Adrenal gland (tissue), 9 donors: ENCODE measurements at regions not wholly inside any gene's neighbourhood (a gene's known extent, or its start where the extent isn't known, plus 50 kb on each side); places are given as distances from the start of the nearest gene placed in this dataset.

Experiments used
- DNase-seq, 7 donors: peaks; one replicate each; pipeline ENCODE4 v3.0.0-alpha.2; 2019 to 2020
- H3K27ac ChIP-seq, 5 donors: fragments of 200-600 bp; sonication (generic) in 4 of 5; 1 replicate in 3 of 5; 2 replicates in 2 of 5; pipeline versions ENCODE4 v1.5.1 to v1.8.0; 2016 to 2020; ENCODE audit warnings: mild to moderate bottlenecking in 1 of 5
- H3K27me3 ChIP-seq: fragments of 200-600 bp; 2 replicates; pipeline ENCODE4 v1.8.0; 2021
- H3K36me3 ChIP-seq, 2 donors: fragments of 200-600 bp; replicated peaks in 1 of 2; 1 replicate in 1 of 2; 2 replicates in 1 of 2; pipeline versions ENCODE4 v1.5.1 to v1.8.0; 2018 to 2022
- H3K4me1 ChIP-seq, 2 donors: fragments of 200-600 bp; replicated peaks in 1 of 2; 1 replicate in 1 of 2; 2 replicates in 1 of 2; pipeline versions ENCODE4 v1.5.1 to v1.8.0; 2018 to 2021
- H3K4me3 ChIP-seq, 4 donors: fragments of 200-600 bp; sonication (generic) in 3 of 4; one replicate each; pipeline ENCODE4 v1.5.1; 2016 to 2018
- H3K9me3 ChIP-seq, 3 donors: fragments of 200-600 bp; sonication (generic) in 1 of 3; replicated peaks in 1 of 3; 1 replicate in 2 of 3; 2 replicates in 1 of 3; pipeline versions ENCODE4 v1.5.1 to v1.8.0; 2016 to 2021
- POLR2A ChIP-seq, 2 donors: fragments of 450-650 bp; IDR thresholded peaks; one replicate each; pipeline ENCODE4 v1.6.1; 2017; ENCODE audit warnings: antibody characterized with exemption in 2 of 2, mild to moderate bottlenecking in 2 of 2, moderate library complexity in 1 of 2
- WGBS, 4 donors: extraction: QIAGEN DNeasy Blood & Tissue Kit in 2 of 4; methylation state at CpG; one replicate each; pipeline versions ENCODE4 v1.1.5 to v1.1.7; 2013 to 2017; 5-methylcytosine and 5-hydroxymethylcytosine counted together
- intact Hi-C, 2 donors: fragments of 100-400 bp; cut with DNase I; formaldehyde crosslinking; loops; one replicate each; pipeline versions ENCODE4 v1.14.1 to v1.15.0; 2022 to 2023
- TF ChIP-seq, protein P1 (sequence below), 6 experiments: fragments of 450-650 bp in 4 of 6; fragments of 200-600 bp in 2 of 6; sonication (generic) in 1 of 6; IDR thresholded peaks; 1 replicate in 5 of 6; 2 replicates in 1 of 6; pipeline versions ENCODE4 v1.5.1 to v1.8.0; 2016 to 2021; ENCODE audit warnings: antibody characterized with exemption in 6 of 6, mild to moderate bottlenecking in 2 of 6, moderate library complexity in 1 of 6
- donor health status: healthy with polysubstance abuse.
- donor health status: Bipolar disorder and iron deficiency.
- donor health status: DM: yes; HTN: yes; CAD: no.
- donor health status: DM: no; HTN: no; CAD: no.
- donor health status: DM: no; HTN: no; CAD: no.

DNA sequence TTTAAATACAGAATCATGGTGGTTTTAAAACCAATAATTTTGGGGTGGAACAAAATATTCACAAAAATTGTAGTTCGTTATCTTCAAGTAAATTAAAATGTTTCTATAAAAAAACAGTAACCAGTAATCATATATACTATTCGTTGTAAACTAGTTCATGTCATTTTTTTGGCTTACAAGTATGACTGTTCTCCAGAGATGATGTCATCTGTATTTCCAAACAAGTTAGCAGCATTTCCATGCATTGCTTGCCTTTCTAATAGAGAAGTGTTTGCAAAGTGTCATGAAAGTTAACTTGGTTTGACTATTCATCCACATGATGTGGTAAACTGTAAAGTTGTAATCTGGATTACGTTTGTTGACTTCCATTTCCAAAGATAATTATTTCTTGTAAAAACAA is 717.9 kb upstream of the ADAMTS16 start:
- WGBS, 4 donors: 39 to 48% (median 43%) methylated on average over 3 of the region's 3 CpGs
- H3K4me1 ChIP-seq: no peaks in the 10 kb centered on the region
- no peak for DNase-seq
- no peaks in the 10 kb centered on the region for H3K36me3 ChIP-seq
- H3K9me3 ChIP-seq: no peaks in the 10 kb centered on the region
- no peak for TF ChIP-seq POLR2A (IDR thresholded peaks at IDR 0.05)
- no peak overlapping the region for H3K4me3 ChIP-seq
- H3K27me3 ChIP-seq: no peaks in the 10 kb centered on the region
- intact Hi-C loops: no loop called here
- no peak overlapping the region for H3K27ac ChIP-seq

DNA sequence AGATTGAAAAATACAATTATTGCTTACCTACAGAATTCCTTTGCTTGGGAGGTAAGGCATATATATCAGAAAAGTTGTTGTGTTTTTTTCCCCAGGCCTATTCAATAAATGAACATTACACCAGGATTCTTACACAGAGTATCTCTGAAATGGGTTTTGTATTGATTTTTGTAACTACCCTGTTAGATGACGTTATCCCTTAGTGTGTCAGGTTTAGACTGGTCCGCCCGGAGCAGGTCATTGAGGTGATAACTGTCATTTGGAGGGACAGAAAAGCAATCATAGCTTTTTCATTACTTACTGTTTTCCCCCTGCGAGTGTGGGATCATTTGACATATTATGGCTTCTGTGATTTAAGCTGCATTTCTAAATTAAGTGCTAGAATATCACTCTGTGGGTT is 715.2 kb upstream of the ADAMTS16 start:
- no peaks in the 10 kb centered on the region for H3K27me3 ChIP-seq
- WGBS, 4 donors: 73 to 77% (median 75%) methylated on average over 4 of the region's 4 CpGs
- no peaks in the 10 kb centered on the region for H3K4me1 ChIP-seq
- intact Hi-C loops: no loop called here
- no peaks in the 10 kb centered on the region for H3K9me3 ChIP-seq
- H3K4me3 ChIP-seq: no peak overlapping the region
- H3K36me3 ChIP-seq: no peaks in the 10 kb centered on the region
- no peak overlapping the region for H3K27ac ChIP-seq
- DNase-seq: no peak
- no peak for TF ChIP-seq POLR2A (IDR thresholded peaks at IDR 0.05)
- TF ChIP-seq, protein P1, sequence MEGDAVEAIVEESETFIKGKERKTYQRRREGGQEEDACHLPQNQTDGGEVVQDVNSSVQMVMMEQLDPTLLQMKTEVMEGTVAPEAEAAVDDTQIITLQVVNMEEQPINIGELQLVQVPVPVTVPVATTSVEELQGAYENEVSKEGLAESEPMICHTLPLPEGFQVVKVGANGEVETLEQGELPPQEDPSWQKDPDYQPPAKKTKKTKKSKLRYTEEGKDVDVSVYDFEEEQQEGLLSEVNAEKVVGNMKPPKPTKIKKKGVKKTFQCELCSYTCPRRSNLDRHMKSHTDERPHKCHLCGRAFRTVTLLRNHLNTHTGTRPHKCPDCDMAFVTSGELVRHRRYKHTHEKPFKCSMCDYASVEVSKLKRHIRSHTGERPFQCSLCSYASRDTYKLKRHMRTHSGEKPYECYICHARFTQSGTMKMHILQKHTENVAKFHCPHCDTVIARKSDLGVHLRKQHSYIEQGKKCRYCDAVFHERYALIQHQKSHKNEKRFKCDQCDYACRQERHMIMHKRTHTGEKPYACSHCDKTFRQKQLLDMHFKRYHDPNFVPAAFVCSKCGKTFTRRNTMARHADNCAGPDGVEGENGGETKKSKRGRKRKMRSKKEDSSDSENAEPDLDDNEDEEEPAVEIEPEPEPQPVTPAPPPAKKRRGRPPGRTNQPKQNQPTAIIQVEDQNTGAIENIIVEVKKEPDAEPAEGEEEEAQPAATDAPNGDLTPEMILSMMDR (IDR thresholded peaks at IDR 0.05): no peak

DNA sequence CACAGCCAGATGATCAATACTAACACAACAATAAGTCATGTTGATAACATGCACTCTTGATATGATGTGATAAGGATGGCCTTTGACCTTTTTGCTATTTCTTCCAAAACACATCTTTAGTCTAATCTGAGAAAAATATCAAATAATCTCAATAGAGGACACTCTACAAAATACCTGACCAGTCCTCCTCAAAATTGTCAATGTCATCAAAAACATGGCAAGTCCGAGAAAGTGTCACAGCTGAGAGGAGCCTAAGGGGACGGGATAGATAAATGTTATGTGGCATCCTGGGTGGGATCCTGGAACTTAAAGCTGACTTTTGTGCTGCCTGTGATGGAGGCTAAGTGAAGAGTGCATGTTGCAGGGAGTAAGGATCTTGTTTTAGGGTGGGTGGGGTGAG is 699.6 kb upstream of the ADAMTS16 start:
- H3K4me3 ChIP-seq: no peak overlapping the region
- H3K27me3 ChIP-seq: no peaks in the 10 kb centered on the region
- H3K9me3 ChIP-seq: peaks cover 0 to 3% (median 0%) of the 10 kb centered on the region in 3 donors
- H3K4me1 ChIP-seq: no peaks in the 10 kb centered on the region
- H3K36me3 ChIP-seq: no peaks in the 10 kb centered on the region
- intact Hi-C loops: no loop called here
- TF ChIP-seq POLR2A (IDR thresholded peaks at IDR 0.05): no peak
- TF ChIP-seq, protein P1 (IDR thresholded peaks at IDR 0.05): no peak
- H3K27ac ChIP-seq: no peak overlapping the region
- WGBS, 4 donors: 69 to 80% (median 73%) methylated on average over 2 of the region's 2 CpGs
- DNase-seq: no peak

DNA sequence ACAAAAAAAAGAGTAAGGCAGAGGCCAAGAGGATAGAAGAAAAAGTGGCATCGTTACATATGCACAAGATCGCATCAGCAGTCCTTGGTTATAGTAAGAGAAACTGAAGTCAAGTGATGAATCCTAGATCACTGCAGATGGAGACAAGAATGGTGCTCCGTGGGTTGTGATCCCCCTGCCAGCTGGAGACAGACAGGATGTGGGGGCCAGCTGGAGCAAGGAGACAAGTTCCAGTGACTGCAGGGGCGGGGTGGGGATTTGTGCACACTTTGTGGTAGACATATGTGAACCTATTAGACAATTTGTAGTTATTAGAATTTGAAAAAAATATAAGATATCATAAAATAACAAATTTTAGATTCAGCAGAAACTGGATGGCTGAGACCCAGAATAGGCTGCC is 697.9 kb upstream of the ADAMTS16 start:
- TF ChIP-seq, protein P1 (IDR thresholded peaks at IDR 0.05): no peak
- TF ChIP-seq POLR2A (IDR thresholded peaks at IDR 0.05): no peak
- Histone ChIP-seq H3K9me3 (peaks cover 0 to 3% (median 0%) of the 10 kb centered on the region in 3 donors), H3K4me1 (no peaks in the 10 kb centered on the region), H3K36me3 (no peaks in the 10 kb centered on the region), H3K27ac (no peak overlapping the region), H3K27me3 (no peaks in the 10 kb centered on the region), H3K4me3 (no peak overlapping the region)
- DNase-seq: no peak
- WGBS, 4 donors: 75 to 82% (median 77%) methylated on average over 4 of the region's 4 CpGs
- intact Hi-C loops: no loop called here

DNA sequence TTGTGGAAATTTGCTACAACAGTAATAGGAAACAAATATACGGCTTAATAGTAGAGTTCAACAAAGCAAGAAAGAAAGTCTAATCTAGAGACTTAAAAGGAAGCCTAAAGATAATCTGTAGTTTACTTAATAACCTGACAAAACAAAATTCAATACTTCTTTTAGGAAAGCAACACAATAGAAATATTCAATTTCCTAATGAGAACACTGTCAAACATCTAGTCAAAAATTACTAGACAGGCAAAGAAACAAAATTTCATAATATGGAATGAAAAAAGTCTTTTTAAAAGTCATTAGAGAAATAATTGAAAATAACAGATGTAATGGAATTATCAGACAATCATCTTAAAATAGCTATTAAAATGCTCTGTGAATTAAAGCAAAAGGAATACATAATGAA is 692.5 kb upstream of the ADAMTS16 start:
- H3K36me3 ChIP-seq: no peaks in the 10 kb centered on the region
- WGBS, 4 donors: 80 to 92% (median 87%) methylated on average over 1 of the region's 1 CpG
- no peak for DNase-seq
- H3K4me1 ChIP-seq: no peaks in the 10 kb centered on the region
- no peaks in the 10 kb centered on the region for H3K27me3 ChIP-seq
- no peak overlapping the region for H3K4me3 ChIP-seq
- TF ChIP-seq POLR2A (IDR thresholded peaks at IDR 0.05): no peak
- TF ChIP-seq, protein P1 (IDR thresholded peaks at IDR 0.05): no peak
- H3K9me3 ChIP-seq: peaks cover 0 to 3% (median 0%) of the 10 kb centered on the region in 3 donors
- H3K27ac ChIP-seq: no peak overlapping the region
- intact Hi-C loops: no loop called here
